ENCODE measurements at regions not wholly inside any gene's neighbourhood (a gene's known extent, or its start where the extent isn't known, plus 50 kb on each side); places are given as distances from the start of the nearest gene placed in this dataset.

DNA sequence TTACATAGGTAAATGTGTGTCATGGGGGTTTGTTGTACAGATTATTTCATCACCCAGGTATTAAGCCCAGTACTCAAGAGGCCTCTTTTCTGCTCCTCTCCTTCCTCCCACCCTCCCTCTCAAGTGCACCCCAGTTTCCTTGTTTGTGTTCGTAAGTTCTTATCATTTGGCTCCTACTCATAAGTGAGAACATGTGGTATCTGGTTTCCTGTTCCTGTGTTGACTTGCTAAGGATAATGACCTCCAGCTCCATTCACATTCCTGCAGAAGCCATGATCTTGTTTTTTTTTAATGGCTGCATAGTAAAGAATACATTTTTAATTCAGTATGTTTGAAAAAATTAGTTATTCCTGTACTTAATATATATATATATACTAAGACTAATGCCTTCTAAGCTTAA is 107.7 kb downstream of the CLDN17 start:
- Histone ChIP-seq H3K27ac (replicated peaks) (no peak overlapping the region), H3K27me3 (ENCODE audit: insufficient read depth, poor library complexity, severe bottlenecking) (no peaks in the 10 kb centered on the region), H3K4me3 (replicated peaks; ENCODE audit: insufficient read depth, low read length) (no peak overlapping the region)
- TF ChIP-seq GABPA (IDR thresholded peaks at IDR 0.05; ENCODE audit: low read depth) (no peak), POLR2AphosphoS5 (IDR thresholded peaks at IDR 0.05; ENCODE audit: low read depth) (no peak), SPI1 (IDR thresholded peaks at IDR 0.05; ENCODE audit: borderline replicate concordance, low read depth) (no peak)
- TF ChIP-seq, protein P1, sequence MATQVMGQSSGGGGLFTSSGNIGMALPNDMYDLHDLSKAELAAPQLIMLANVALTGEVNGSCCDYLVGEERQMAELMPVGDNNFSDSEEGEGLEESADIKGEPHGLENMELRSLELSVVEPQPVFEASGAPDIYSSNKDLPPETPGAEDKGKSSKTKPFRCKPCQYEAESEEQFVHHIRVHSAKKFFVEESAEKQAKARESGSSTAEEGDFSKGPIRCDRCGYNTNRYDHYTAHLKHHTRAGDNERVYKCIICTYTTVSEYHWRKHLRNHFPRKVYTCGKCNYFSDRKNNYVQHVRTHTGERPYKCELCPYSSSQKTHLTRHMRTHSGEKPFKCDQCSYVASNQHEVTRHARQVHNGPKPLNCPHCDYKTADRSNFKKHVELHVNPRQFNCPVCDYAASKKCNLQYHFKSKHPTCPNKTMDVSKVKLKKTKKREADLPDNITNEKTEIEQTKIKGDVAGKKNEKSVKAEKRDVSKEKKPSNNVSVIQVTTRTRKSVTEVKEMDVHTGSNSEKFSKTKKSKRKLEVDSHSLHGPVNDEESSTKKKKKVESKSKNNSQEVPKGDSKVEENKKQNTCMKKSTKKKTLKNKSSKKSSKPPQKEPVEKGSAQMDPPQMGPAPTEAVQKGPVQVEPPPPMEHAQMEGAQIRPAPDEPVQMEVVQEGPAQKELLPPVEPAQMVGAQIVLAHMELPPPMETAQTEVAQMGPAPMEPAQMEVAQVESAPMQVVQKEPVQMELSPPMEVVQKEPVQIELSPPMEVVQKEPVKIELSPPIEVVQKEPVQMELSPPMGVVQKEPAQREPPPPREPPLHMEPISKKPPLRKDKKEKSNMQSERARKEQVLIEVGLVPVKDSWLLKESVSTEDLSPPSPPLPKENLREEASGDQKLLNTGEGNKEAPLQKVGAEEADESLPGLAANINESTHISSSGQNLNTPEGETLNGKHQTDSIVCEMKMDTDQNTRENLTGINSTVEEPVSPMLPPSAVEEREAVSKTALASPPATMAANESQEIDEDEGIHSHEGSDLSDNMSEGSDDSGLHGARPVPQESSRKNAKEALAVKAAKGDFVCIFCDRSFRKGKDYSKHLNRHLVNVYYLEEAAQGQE (IDR thresholded peaks at IDR 0.05; ENCODE audit: insufficient replicate concordance, low read depth), result no peak
- TF ChIP-seq, protein P2, sequence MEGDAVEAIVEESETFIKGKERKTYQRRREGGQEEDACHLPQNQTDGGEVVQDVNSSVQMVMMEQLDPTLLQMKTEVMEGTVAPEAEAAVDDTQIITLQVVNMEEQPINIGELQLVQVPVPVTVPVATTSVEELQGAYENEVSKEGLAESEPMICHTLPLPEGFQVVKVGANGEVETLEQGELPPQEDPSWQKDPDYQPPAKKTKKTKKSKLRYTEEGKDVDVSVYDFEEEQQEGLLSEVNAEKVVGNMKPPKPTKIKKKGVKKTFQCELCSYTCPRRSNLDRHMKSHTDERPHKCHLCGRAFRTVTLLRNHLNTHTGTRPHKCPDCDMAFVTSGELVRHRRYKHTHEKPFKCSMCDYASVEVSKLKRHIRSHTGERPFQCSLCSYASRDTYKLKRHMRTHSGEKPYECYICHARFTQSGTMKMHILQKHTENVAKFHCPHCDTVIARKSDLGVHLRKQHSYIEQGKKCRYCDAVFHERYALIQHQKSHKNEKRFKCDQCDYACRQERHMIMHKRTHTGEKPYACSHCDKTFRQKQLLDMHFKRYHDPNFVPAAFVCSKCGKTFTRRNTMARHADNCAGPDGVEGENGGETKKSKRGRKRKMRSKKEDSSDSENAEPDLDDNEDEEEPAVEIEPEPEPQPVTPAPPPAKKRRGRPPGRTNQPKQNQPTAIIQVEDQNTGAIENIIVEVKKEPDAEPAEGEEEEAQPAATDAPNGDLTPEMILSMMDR (IDR thresholded peaks at IDR 0.05; ENCODE audit: insufficient read depth, low read length), result no peak
- no peak for DNase-seq (ENCODE audit: low read depth in 1 of 2, low spot score in 1 of 2)

DNA sequence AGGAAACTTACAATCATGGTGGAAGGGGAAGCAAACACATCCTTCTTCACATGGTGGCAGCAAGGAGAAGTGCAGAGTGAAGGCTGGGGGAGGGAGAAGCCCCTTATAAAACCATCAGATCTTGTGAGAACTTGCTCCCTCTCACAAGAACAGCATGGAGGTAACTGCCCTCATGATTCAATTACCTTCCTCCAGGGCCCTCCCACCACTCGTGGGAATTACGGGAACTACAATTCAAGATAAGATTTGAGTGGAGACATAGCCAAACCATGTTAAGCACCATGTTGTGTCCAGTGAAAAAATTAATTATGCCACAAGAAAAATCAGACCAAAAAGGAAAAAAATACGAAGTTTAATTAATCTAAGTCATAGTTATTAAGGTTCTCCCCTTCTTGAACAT is 109.5 kb downstream of the CLDN17 start:
- no peak overlapping the region for H3K27ac ChIP-seq (replicated peaks)
- DNase-seq (ENCODE audit: low read depth in 1 of 2, low spot score in 1 of 2), result no peak
- TF ChIP-seq SPI1 (IDR thresholded peaks at IDR 0.05; ENCODE audit: borderline replicate concordance, low read depth) (no peak), POLR2AphosphoS5 (IDR thresholded peaks at IDR 0.05; ENCODE audit: low read depth) (no peak), GABPA (IDR thresholded peaks at IDR 0.05; ENCODE audit: low read depth) (no peak)
- TF ChIP-seq, protein P1 (IDR thresholded peaks at IDR 0.05; ENCODE audit: insufficient replicate concordance, low read depth), result no peak
- TF ChIP-seq, protein P2 (IDR thresholded peaks at IDR 0.05; ENCODE audit: insufficient read depth, low read length), result no peak

DNA sequence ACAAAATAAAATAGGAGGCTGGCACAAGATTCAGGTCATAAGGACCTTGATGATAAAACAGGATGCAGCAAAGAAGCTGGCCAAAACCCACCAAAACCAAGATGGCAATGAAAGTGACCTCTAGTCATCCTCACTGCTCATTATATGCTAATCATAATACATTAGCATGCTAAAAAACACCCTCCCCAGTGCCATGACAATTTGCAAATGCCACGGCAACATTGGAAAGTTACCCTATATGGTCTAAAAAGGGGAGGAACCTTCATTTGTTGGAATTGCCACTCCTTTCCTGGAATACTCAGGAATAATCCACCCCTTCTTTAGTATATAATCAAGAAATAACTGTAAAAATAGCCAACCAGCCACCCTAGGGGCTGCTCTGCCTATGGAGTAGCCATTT is 108.8 kb upstream of the GRIK1 start:
- Histone ChIP-seq H3K4me3 (replicated peaks; ENCODE audit: insufficient read depth, low read length) (no peak overlapping the region), H3K27ac (replicated peaks) (no peak overlapping the region), H3K27me3 (ENCODE audit: insufficient read depth, poor library complexity, severe bottlenecking) (no peaks in the 10 kb centered on the region)
- DNase-seq (ENCODE audit: low read depth in 1 of 2, low spot score in 1 of 2), result no peak
- TF ChIP-seq, protein P1 (IDR thresholded peaks at IDR 0.05; ENCODE audit: insufficient replicate concordance, low read depth), result no peak
- TF ChIP-seq, protein P2 (IDR thresholded peaks at IDR 0.05; ENCODE audit: insufficient read depth, low read length), result no peak
- TF ChIP-seq GABPA (IDR thresholded peaks at IDR 0.05; ENCODE audit: low read depth) (no peak), SPI1 (IDR thresholded peaks at IDR 0.05; ENCODE audit: borderline replicate concordance, low read depth) (no peak), POLR2AphosphoS5 (IDR thresholded peaks at IDR 0.05; ENCODE audit: low read depth) (no peak)

More for the DNA sequence above, 109.5 kb downstream of the CLDN17 start:
- Histone ChIP-seq H3K27me3 (ENCODE audit: insufficient read depth, poor library complexity, severe bottlenecking) (no peaks in the 10 kb centered on the region), H3K4me3 (replicated peaks; ENCODE audit: insufficient read depth, low read length) (no peak overlapping the region)

Data from HL-60 (cell line).